H1 (cell line): ENCODE measurements at regions not wholly inside any gene's neighbourhood (a gene's known extent, or its start where the extent isn't known, plus 50 kb on each side); places are given as distances from the start of the nearest gene placed in this dataset.

Experiments used
- CTCF ChIA-PET: fragments of 300-600 bp; sonication (Branson Sonifier 250); formaldehyde crosslinking; loops from one replicate; lab custom pipeline; 2021; ENCODE audit not compliant: partially characterized antibody; lab: Charles Lee
- POLR2A ChIA-PET: fragments of 300-600 bp; sonication (Branson Sonifier 250); formaldehyde crosslinking; loops from one replicate; lab custom pipeline; 2021; ENCODE audit warnings: inconsistent platforms; ENCODE audit not compliant: partially characterized antibody; lab: Charles Lee
- DNase-seq, 2 experiments: peaks; one replicate each; pipeline versions ENCODE4 v3.0.0 to v3.0.0-alpha.2; 2010 to 2022; ENCODE audit warnings: low spot score in 2 of 2, low read depth in 1 of 2, mixed read lengths in 1 of 2
- FAIRE-seq: peaks from 2 replicates; lab custom pipeline; 2011; peaks lifted over from hg19 to GRCh38; lab: Jason Lieb, UNC
- H2AFZ ChIP-seq: 2 replicates; pipeline ENCODE4 v1.8.1; 2012; ENCODE audit warnings: low read length, inconsistent platforms
- H2AK5ac ChIP-seq: 2 replicates; pipeline ENCODE4 v1.6.1; 2013; ENCODE audit warnings: low read depth, low read length
- H2BK120ac ChIP-seq: replicated peaks from 2 replicates; pipeline ENCODE3; 2013; ENCODE audit warnings: low read depth, low read length, inconsistent platforms
- H2BK12ac ChIP-seq: 2 replicates; pipeline ENCODE4 v1.6.1; 2013; ENCODE audit warnings: low read depth, low read length
- H2BK15ac ChIP-seq: 2 replicates; pipeline ENCODE4 v1.6.1; 2013; ENCODE audit warnings: low read length
- H2BK20ac ChIP-seq: 2 replicates; pipeline ENCODE4 v1.6.1; 2013; ENCODE audit warnings: low read length
- H2BK5ac ChIP-seq: 2 replicates; pipeline ENCODE4 v1.6.1; 2013; ENCODE audit warnings: low read depth, low read length
- H3K14ac ChIP-seq: 2 replicates; pipeline ENCODE4 v1.6.1; 2013; ENCODE audit warnings: inconsistent platforms; ENCODE audit not compliant: insufficient read length
- H3K18ac ChIP-seq: 2 replicates; pipeline ENCODE4 v1.6.1; 2013; ENCODE audit warnings: low read length; ENCODE audit errors: extremely low read depth
- H3K23ac ChIP-seq: 2 replicates; pipeline ENCODE4 v1.6.1; 2013; ENCODE audit warnings: inconsistent platforms; ENCODE audit not compliant: insufficient read length
- H3K23me2 ChIP-seq: 2 replicates; pipeline ENCODE4 v1.6.1; 2013; ENCODE audit warnings: low read depth, low read length
- H3K27ac ChIP-seq: 2 replicates; pipeline ENCODE4 v1.6.1; 2011; ENCODE audit warnings: low read depth, low read length, inconsistent platforms
- H3K27me3 ChIP-seq, 4 experiments: replicated peaks in 1 of 4; 1 replicate in 1 of 4; 2 replicates in 3 of 4; pipeline versions ENCODE4 v1.6.1 to v1.8.1; 2011 to 2013; ENCODE audit warnings: low read length in 3 of 4, mild to moderate bottlenecking in 3 of 4, inconsistent platforms in 2 of 4, mixed read lengths in 2 of 4, moderate library complexity in 1 of 4; ENCODE audit not compliant: control insufficient read depth in 3 of 4, insufficient read depth in 3 of 4; ENCODE audit errors: extremely low read depth in 1 of 4
- H3K36me3 ChIP-seq, 4 experiments: 2 replicates each; pipeline versions ENCODE4 v1.6.1 to v1.8.1; 2011 to 2013; ENCODE audit warnings: mild to moderate bottlenecking in 4 of 4, low read length in 3 of 4, moderate library complexity in 2 of 4, control low read depth in 1 of 4, inconsistent platforms in 1 of 4; ENCODE audit not compliant: insufficient read depth in 4 of 4, control insufficient read depth in 2 of 4
- H3K4ac ChIP-seq: replicated peaks from 2 replicates; pipeline ENCODE3; 2013; ENCODE audit warnings: low read length, low read depth, mixed read lengths, inconsistent platforms; ENCODE audit not compliant: insufficient read length
- H3K4me1 ChIP-seq, 4 experiments: replicated peaks in 1 of 4; 1 replicate in 1 of 4; 2 replicates in 3 of 4; pipeline versions ENCODE4 v1.6.1 to v1.8.1; 2011 to 2013; ENCODE audit warnings: low read length in 3 of 4, inconsistent platforms in 2 of 4, mixed read lengths in 1 of 4; ENCODE audit not compliant: insufficient read depth in 4 of 4, control insufficient read depth in 3 of 4
- H3K4me2 ChIP-seq, 2 experiments: 2 replicates each; pipeline versions ENCODE4 v1.6.1 to v1.8.1; 2011 to 2013; ENCODE audit warnings: low read depth in 2 of 2, low read length in 2 of 2, control low read depth in 1 of 2, inconsistent platforms in 1 of 2, mild to moderate bottlenecking in 1 of 2; ENCODE audit not compliant: insufficient read depth in 1 of 2
- H3K4me3 ChIP-seq, 4 experiments: fragments of 200-600, 300-600 bp in 1 of 4; sonication (generic), shearing (Covaris generic), sonication (Bioruptor Twin) in 1 of 4; 2 replicates each; pipeline versions ENCODE4 v1.5.1 to v1.8.1; 2011 to 2016; ENCODE audit warnings: low read length in 4 of 4, low read depth in 3 of 4, control low read depth in 2 of 4, inconsistent platforms in 2 of 4, mild to moderate bottlenecking in 2 of 4, mixed read lengths in 1 of 4, moderate library complexity in 1 of 4; ENCODE audit not compliant: insufficient read depth in 2 of 4; ENCODE audit errors: extremely low read depth in 1 of 4
- H3K56ac ChIP-seq: replicated peaks from 2 replicates; pipeline ENCODE3; 2013; ENCODE audit warnings: low read depth, mild to moderate bottlenecking, mixed read lengths, low read length, inconsistent platforms; ENCODE audit not compliant: insufficient read length
- H3K79me1 ChIP-seq: 2 replicates; pipeline ENCODE4 v1.6.1; 2013; ENCODE audit warnings: low read depth, low read length, control low read depth
- H3K79me2 ChIP-seq, 2 experiments: 2 replicates each; pipeline versions ENCODE4 v1.6.1 to v1.8.1; 2012 to 2013; ENCODE audit warnings: low read length in 2 of 2, mild to moderate bottlenecking in 2 of 2, inconsistent platforms in 1 of 2; ENCODE audit not compliant: insufficient read depth in 2 of 2, control insufficient read depth in 1 of 2
- H3K9ac ChIP-seq, 4 experiments: replicated peaks in 1 of 4; 1 replicate in 1 of 4; 2 replicates in 3 of 4; pipeline versions ENCODE4 v1.6.1 to v1.8.1; 2011 to 2013; ENCODE audit warnings: low read depth in 3 of 4, low read length in 3 of 4, control low read depth in 2 of 4, mild to moderate bottlenecking in 2 of 4, moderate library complexity in 2 of 4, inconsistent platforms in 1 of 4; ENCODE audit errors: extremely low read depth in 1 of 4
- H3K9me3 ChIP-seq, 2 experiments: 2 replicates each; pipeline versions ENCODE4 v1.6.1 to v1.8.1; 2012 to 2013; ENCODE audit warnings: mild to moderate bottlenecking in 2 of 2, moderate library complexity in 2 of 2, control low read depth in 1 of 2, inconsistent platforms in 1 of 2, low read depth in 1 of 2, low read length in 1 of 2, mixed read lengths in 1 of 2; ENCODE audit not compliant: insufficient read depth in 2 of 2
- H4K20me1 ChIP-seq, 2 experiments: replicated peaks in 1 of 2; 2 replicates each; pipeline versions ENCODE3 to v1.8.1; 2011 to 2013; ENCODE audit warnings: inconsistent platforms in 2 of 2, low read length in 2 of 2, mild to moderate bottlenecking in 1 of 2; ENCODE audit not compliant: insufficient read depth in 2 of 2, control insufficient read depth in 1 of 2
- H4K5ac ChIP-seq: 2 replicates; pipeline ENCODE4 v1.6.1; 2013; ENCODE audit warnings: low read length, low read depth, mixed read lengths, inconsistent platforms; ENCODE audit not compliant: insufficient read length
- H4K8ac ChIP-seq: 2 replicates; pipeline ENCODE4 v1.8.0; 2013; ENCODE audit warnings: mild to moderate bottlenecking, moderate library complexity, low read length, inconsistent platforms; ENCODE audit not compliant: insufficient read depth; ENCODE audit errors: extremely low read depth
- H4K91ac ChIP-seq: replicated peaks from 2 replicates; pipeline ENCODE3; 2013; ENCODE audit warnings: low read length, mixed read lengths, inconsistent platforms; ENCODE audit not compliant: insufficient read length
- CHD2 ChIP-seq: IDR thresholded peaks from 2 replicates; pipeline ENCODE4 v1.6.1; 2012; ENCODE audit warnings: low read length, improper control_type of control experiment
- FOSL1 ChIP-seq: IDR thresholded peaks from 2 replicates; pipeline ENCODE4 v1.6.1; 2011; ENCODE audit warnings: mild to moderate bottlenecking, low read depth, low read length, moderate library complexity; ENCODE audit not compliant: insufficient read depth
- JUND ChIP-seq: IDR thresholded peaks from 2 replicates; pipeline ENCODE4 v1.6.1; 2011; ENCODE audit warnings: mild to moderate bottlenecking, improper control_type of control experiment, low read length
- KDM5A ChIP-seq: fragments of 200-600 bp; IDR thresholded peaks from 2 replicates; pipeline ENCODE4 v1.7.1; 2012; ENCODE audit warnings: mild to moderate bottlenecking, low read length, inconsistent platforms, mixed read lengths
- PHF8 ChIP-seq: fragments of 200-600 bp; sonication (generic); conservative IDR thresholded peaks from 2 replicates; pipeline ENCODE4 v1.7.1; 2012; ENCODE audit warnings: low read depth, mild to moderate bottlenecking, inconsistent platforms, low read length, moderate library complexity
- POLR2A ChIP-seq, 2 experiments: IDR thresholded peaks; 1 replicate in 1 of 2; 2 replicates in 1 of 2; pipeline ENCODE4 v1.6.1; 2011; ENCODE audit warnings: low read depth in 2 of 2, low read length in 2 of 2, mild to moderate bottlenecking in 2 of 2; ENCODE audit errors: control extremely low read depth in 1 of 2
- RAD21 ChIP-seq, 2 experiments: IDR thresholded peaks in 1 of 2; conservative IDR thresholded peaks in 1 of 2; 2 replicates each; pipeline ENCODE4 v1.6.1; 2011; ENCODE audit warnings: low read depth in 2 of 2, low read length in 2 of 2, improper control_type of control experiment in 1 of 2, inconsistent platforms in 1 of 2, mild to moderate bottlenecking in 1 of 2, moderate library complexity in 1 of 2
- SP2 ChIP-seq: IDR thresholded peaks from 2 replicates; pipeline ENCODE4 v1.6.1; 2012; ENCODE audit warnings: mild to moderate bottlenecking, low read length, inconsistent platforms
- TBP ChIP-seq: IDR thresholded peaks from 2 replicates; pipeline ENCODE4 v1.6.1; 2011; ENCODE audit warnings: low read depth, low read length, improper control_type of control experiment
- WGBS, 2 experiments: shearing (Covaris generic) in 1 of 2; methylation state at CpG; one replicate each; pipeline versions ENCODE4 v1.1.6 to v1.1.7; 2013 to 2015; ENCODE audit warnings: low lambda C conversion rate in 2 of 2, mixed read lengths in 2 of 2, inconsistent platforms in 1 of 2, low coverage in 1 of 2, missing lambda C conversion rate in 1 of 2; ENCODE audit not compliant: insufficient replicate concordance in 2 of 2, insufficient coverage in 1 of 2, insufficient read length in 1 of 2; ENCODE audit errors: extremely low coverage in 1 of 2, missing lambda C conversion rate in 1 of 2; 5-methylcytosine and 5-hydroxymethylcytosine counted together
- TF ChIP-seq, protein P1 (sequence below), 3 experiments: IDR thresholded peaks; 1 replicate in 2 of 3; 2 replicates in 1 of 3; pipeline versions ENCODE4 v1.5.1 to v1.6.1; 2011; ENCODE audit warnings: low read length in 3 of 3, mild to moderate bottlenecking in 3 of 3, inconsistent platforms in 2 of 3, low read depth in 1 of 3, moderate library complexity in 1 of 3; ENCODE audit not compliant: insufficient read depth in 1 of 3; ENCODE audit errors: control extremely low read depth in 1 of 3
- TF ChIP-seq, protein P2 (sequence below): IDR thresholded peaks from 2 replicates; pipeline ENCODE4 v1.6.1; 2012; ENCODE audit warnings: inconsistent platforms

DNA sequence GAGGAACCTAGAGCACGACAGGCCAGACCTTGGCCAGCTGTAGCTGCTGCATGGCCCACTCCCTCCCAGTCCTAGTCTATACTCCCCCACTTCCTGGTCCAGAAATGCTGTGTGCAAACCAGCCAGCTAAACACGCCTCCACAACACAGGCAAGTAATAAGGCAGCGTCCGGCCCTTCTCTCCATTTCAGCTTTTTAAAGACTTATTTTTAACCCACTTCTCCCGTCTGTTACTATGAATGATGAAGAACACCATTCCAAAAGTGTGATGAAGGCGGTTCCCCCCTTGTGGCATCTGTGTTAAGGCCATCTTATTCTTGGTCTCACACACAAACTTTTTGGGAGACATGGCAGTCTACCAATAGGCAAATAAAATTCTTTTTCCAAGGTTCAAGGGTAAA lies 164.1 kb upstream of the CHRNA7 start:
- H3K79me2 ChIP-seq, result no peaks in the 10 kb centered on the region
- no peaks in the 10 kb centered on the region; the same call in 1 of the 2 replicates for H3K79me1 ChIP-seq
- peaks cover 0 to 14% (median 11%) of the 10 kb centered on the region in 4 experiments; a peak in 5 of 7 replicates for H3K27me3 ChIP-seq
- FAIRE-seq (no peak), DNase-seq (no peak)
- no peak overlapping the region for H2BK12ac ChIP-seq
- no peaks in the 10 kb centered on the region for H3K36me3 ChIP-seq
- H3K9me3 ChIP-seq, result peaks cover 7 to 10% of the 10 kb centered on the region in 2 experiments; a peak in 1 of 4 replicates
- ChIA-PET CTCF (interaction anchor here (0.9 to 1.7 kb wide), 4 partner anchors 9 to 207 kb away, joined by 3 to 7 read pairs (median 4); no protein-coding TSS in a partner anchor), POLR2A (no interaction called here)
- no peak overlapping the region for H3K9ac ChIP-seq
- no peak overlapping the region for H2BK20ac ChIP-seq
- no peak overlapping the region for H3K27ac ChIP-seq
- no peak overlapping the region for H3K4me3 ChIP-seq
- no peak overlapping the region for H4K5ac ChIP-seq
- no peak overlapping the region for H2AFZ ChIP-seq
- H4K20me1 ChIP-seq, result peaks cover 0 to 1% of the 10 kb centered on the region in 2 experiments
- H2BK120ac ChIP-seq, result no peak overlapping the region
- no peak overlapping the region for H3K56ac ChIP-seq
- H2BK15ac ChIP-seq, result no peak overlapping the region
- peaks cover 8% of the 10 kb centered on the region; the same call in 1 of the 2 replicates for H3K23me2 ChIP-seq
- no peak overlapping the region for H3K18ac ChIP-seq
- no peak overlapping the region for H4K91ac ChIP-seq
- no peak overlapping the region for H4K8ac ChIP-seq
- no peak overlapping the region for H3K23ac ChIP-seq
- no peak overlapping the region for H2AK5ac ChIP-seq
- WGBS, 2 experiments, result 91% methylated on average over 6 of the region's 6 CpGs; no CpG with 5 or more reads in 1 of the 2 experiments
- H2BK5ac ChIP-seq, result no peak overlapping the region
- H3K14ac ChIP-seq, result no peak overlapping the region
- H3K4me1 ChIP-seq, result peaks cover 1 to 7% (median 3%) of the 10 kb centered on the region in 4 experiments; a peak in 4 of 7 replicates
- no peak overlapping the region for H3K4ac ChIP-seq
- H3K4me2 ChIP-seq, result no peak overlapping the region
- no peak for TF ChIP-seq TBP
- TF ChIP-seq, protein P1, sequence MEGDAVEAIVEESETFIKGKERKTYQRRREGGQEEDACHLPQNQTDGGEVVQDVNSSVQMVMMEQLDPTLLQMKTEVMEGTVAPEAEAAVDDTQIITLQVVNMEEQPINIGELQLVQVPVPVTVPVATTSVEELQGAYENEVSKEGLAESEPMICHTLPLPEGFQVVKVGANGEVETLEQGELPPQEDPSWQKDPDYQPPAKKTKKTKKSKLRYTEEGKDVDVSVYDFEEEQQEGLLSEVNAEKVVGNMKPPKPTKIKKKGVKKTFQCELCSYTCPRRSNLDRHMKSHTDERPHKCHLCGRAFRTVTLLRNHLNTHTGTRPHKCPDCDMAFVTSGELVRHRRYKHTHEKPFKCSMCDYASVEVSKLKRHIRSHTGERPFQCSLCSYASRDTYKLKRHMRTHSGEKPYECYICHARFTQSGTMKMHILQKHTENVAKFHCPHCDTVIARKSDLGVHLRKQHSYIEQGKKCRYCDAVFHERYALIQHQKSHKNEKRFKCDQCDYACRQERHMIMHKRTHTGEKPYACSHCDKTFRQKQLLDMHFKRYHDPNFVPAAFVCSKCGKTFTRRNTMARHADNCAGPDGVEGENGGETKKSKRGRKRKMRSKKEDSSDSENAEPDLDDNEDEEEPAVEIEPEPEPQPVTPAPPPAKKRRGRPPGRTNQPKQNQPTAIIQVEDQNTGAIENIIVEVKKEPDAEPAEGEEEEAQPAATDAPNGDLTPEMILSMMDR (IDR thresholded peaks at IDR 0.05; ENCODE audit: control extremely low read depth in 1 of 3, insufficient read depth in 1 of 3, low read depth in 1 of 3, low read length in 3 of 3), result no peak
- no peak for TF ChIP-seq PHF8
- TF ChIP-seq, protein P2, sequence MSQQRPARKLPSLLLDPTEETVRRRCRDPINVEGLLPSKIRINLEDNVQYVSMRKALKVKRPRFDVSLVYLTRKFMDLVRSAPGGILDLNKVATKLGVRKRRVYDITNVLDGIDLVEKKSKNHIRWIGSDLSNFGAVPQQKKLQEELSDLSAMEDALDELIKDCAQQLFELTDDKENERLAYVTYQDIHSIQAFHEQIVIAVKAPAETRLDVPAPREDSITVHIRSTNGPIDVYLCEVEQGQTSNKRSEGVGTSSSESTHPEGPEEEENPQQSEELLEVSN, result no peak
- no peak for TF ChIP-seq RAD21 (IDR thresholded peaks at IDR 0.05 in 1 of 2, conservative IDR thresholded peaks at IDR 0.05 in 1 of 2; ENCODE audit: low read depth in 2 of 2, low read length in 2 of 2)
- no peak for TF ChIP-seq KDM5A
- no peak for TF ChIP-seq SP2
- no peak for TF ChIP-seq CHD2
- no peak for TF ChIP-seq JUND
- TF ChIP-seq FOSL1, result no peak
- no peak for TF ChIP-seq POLR2A (IDR thresholded peaks at IDR 0.05; ENCODE audit: control extremely low read depth in 1 of 2, low read depth in 2 of 2, low read length in 2 of 2)
